Duodenal mucosa (tissue), 2 donors: ENCODE measurements at regions not wholly inside any gene's neighbourhood (a gene's known extent, or its start where the extent isn't known, plus 50 kb on each side); places are given as distances from the start of the nearest gene placed in this dataset.

Source experiments
- H3K27ac ChIP-seq: one replicate; pipeline ENCODE4 v1.7.0; 2013; ENCODE audit warnings: low read depth, low read length
- H3K27me3 ChIP-seq, 2 donors: one replicate each; pipeline ENCODE4 v1.7.0; 2013; ENCODE audit warnings: low read length in 2 of 2, control low read depth in 1 of 2; ENCODE audit not compliant: insufficient read depth in 2 of 2, control insufficient read depth in 1 of 2
- H3K36me3 ChIP-seq, 2 donors: one replicate each; pipeline ENCODE4 v1.7.0; 2013; ENCODE audit warnings: low read length in 2 of 2, control low read depth in 1 of 2; ENCODE audit not compliant: insufficient read depth in 2 of 2, control insufficient read depth in 1 of 2
- H3K4me1 ChIP-seq, 2 donors: one replicate each; pipeline ENCODE4 v1.7.0; 2013; ENCODE audit warnings: low read length in 2 of 2, control low read depth in 1 of 2; ENCODE audit not compliant: insufficient read depth in 2 of 2, control insufficient read depth in 1 of 2
- H3K4me3 ChIP-seq, 2 donors: one replicate each; pipeline ENCODE4 v1.7.0; 2013; ENCODE audit warnings: low read length in 2 of 2, low read depth in 1 of 2
- H3K9ac ChIP-seq, 2 donors: one replicate each; pipeline ENCODE4 v1.7.0; 2013; ENCODE audit warnings: low read length in 2 of 2, low read depth in 1 of 2
- H3K9me3 ChIP-seq, 2 donors: one replicate each; pipeline ENCODE4 v1.7.0; 2013; ENCODE audit warnings: low read length in 2 of 2, control low read depth in 1 of 2; ENCODE audit not compliant: control insufficient read depth in 1 of 2

- Histone ChIP-seq H3K27ac (no peak overlapping the region), H3K4me3 (no peak overlapping the region), H3K4me1 (peaks cover 6 to 11% of the 10 kb centered on the region in 2 donors), H3K27me3 (no peaks in the 10 kb centered on the region), H3K36me3 (no peaks in the 10 kb centered on the region), H3K9me3 (no peaks in the 10 kb centered on the region), H3K9ac (no peak overlapping the region)
Measured at GRCh38 chr2:226584518-226585055, 215.0 kb downstream of the IRS1 start.

GRCh38 chr2:226583715-226584114, 215.9 kb downstream of the IRS1 start:
- Histone ChIP-seq H3K27ac (no peak overlapping the region), H3K4me1 (peaks cover 6 to 11% of the 10 kb centered on the region in 2 donors), H3K36me3 (no peaks in the 10 kb centered on the region), H3K27me3 (no peaks in the 10 kb centered on the region), H3K4me3 (no peak overlapping the region), H3K9me3 (no peaks in the 10 kb centered on the region), H3K9ac (no peak overlapping the region)

- Histone ChIP-seq H3K4me1 (peaks cover 6 to 11% of the 10 kb centered on the region in 2 donors), H3K9ac (no peak overlapping the region), H3K27ac (no peak overlapping the region), H3K36me3 (no peaks in the 10 kb centered on the region), H3K27me3 (no peaks in the 10 kb centered on the region), H3K9me3 (no peaks in the 10 kb centered on the region), H3K4me3 (no peak overlapping the region)
Measured at GRCh38 chr2:226581661-226582060, 218.0 kb downstream of the IRS1 start.

GRCh38 chr2:226581004-226581403, 218.6 kb downstream of the IRS1 start:
- no peaks in the 10 kb centered on the region for H3K9me3 ChIP-seq
- H3K4me3 ChIP-seq, result no peak overlapping the region
- no peak overlapping the region for H3K27ac ChIP-seq
- no peak overlapping the region for H3K9ac ChIP-seq
- H3K27me3 ChIP-seq, result no peaks in the 10 kb centered on the region
- H3K4me1 ChIP-seq, result peaks cover 6 to 12% of the 10 kb centered on the region in 2 donors
- no peaks in the 10 kb centered on the region for H3K36me3 ChIP-seq

- H3K9ac ChIP-seq, result no peak overlapping the region
- H3K4me1 ChIP-seq, result peaks cover 6 to 15% of the 10 kb centered on the region in 2 donors
- no peaks in the 10 kb centered on the region for H3K9me3 ChIP-seq
- no peaks in the 10 kb centered on the region for H3K27me3 ChIP-seq
- no peaks in the 10 kb centered on the region for H3K36me3 ChIP-seq
- H3K27ac ChIP-seq, result no peak overlapping the region
- no peak overlapping the region for H3K4me3 ChIP-seq
Measured at GRCh38 chr2:226580403-226580802, 219.2 kb downstream of the IRS1 start.

- no peak overlapping the region for H3K9ac ChIP-seq
- no peak overlapping the region for H3K27ac ChIP-seq
- H3K9me3 ChIP-seq, result no peaks in the 10 kb centered on the region
- H3K27me3 ChIP-seq, result no peaks in the 10 kb centered on the region
- no peak overlapping the region for H3K4me3 ChIP-seq
- H3K4me1 ChIP-seq, result peaks cover 6 to 15% of the 10 kb centered on the region in 2 donors
- H3K36me3 ChIP-seq, result no peaks in the 10 kb centered on the region
Measured at GRCh38 chr2:226579519-226579918, 220.1 kb downstream of the IRS1 start.

- no peaks in the 10 kb centered on the region for H3K36me3 ChIP-seq
- no peaks in the 10 kb centered on the region for H3K27me3 ChIP-seq
- no peak overlapping the region for H3K4me3 ChIP-seq
- H3K27ac ChIP-seq, result no peak overlapping the region
- no peak overlapping the region for H3K9ac ChIP-seq
- no peaks in the 10 kb centered on the region for H3K9me3 ChIP-seq
- H3K4me1 ChIP-seq, result peaks cover 6 to 15% of the 10 kb centered on the region in 2 donors
Measured at GRCh38 chr2:226578879-226579278, 220.7 kb downstream of the IRS1 start.

GRCh38 chr2:226578373-226578772, 221.2 kb downstream of the IRS1 start:
- no peak overlapping the region for H3K9ac ChIP-seq
- no peaks in the 10 kb centered on the region for H3K9me3 ChIP-seq
- peaks cover 6 to 15% of the 10 kb centered on the region in 2 donors for H3K4me1 ChIP-seq
- H3K27me3 ChIP-seq, result no peaks in the 10 kb centered on the region
- no peaks in the 10 kb centered on the region for H3K36me3 ChIP-seq
- H3K4me3 ChIP-seq, result no peak overlapping the region
- no peak overlapping the region for H3K27ac ChIP-seq

- Histone ChIP-seq H3K9me3 (no peaks in the 10 kb centered on the region), H3K4me1 (peaks cover under 1 to 9% of the 10 kb centered on the region in 2 donors), H3K27ac (no peak overlapping the region), H3K27me3 (no peaks in the 10 kb centered on the region), H3K9ac (no peak overlapping the region), H3K36me3 (no peaks in the 10 kb centered on the region), H3K4me3 (no peak overlapping the region)
Measured at GRCh38 chr2:226575928-226576327, 223.7 kb downstream of the IRS1 start.

- no peak overlapping the region for H3K4me3 ChIP-seq
Measured at GRCh38 chr2:226573158-226573557, 226.5 kb downstream of the IRS1 start.

GRCh38 chr2:226564667-226565066, 235.0 kb downstream of the IRS1 start:
- no peaks in the 10 kb centered on the region for H3K9me3 ChIP-seq
- H3K36me3 ChIP-seq, result no peaks in the 10 kb centered on the region
- peaks cover 0 to 2% of the 10 kb centered on the region in 2 donors for H3K4me1 ChIP-seq
- H3K27ac ChIP-seq, result no peak overlapping the region
- no peak overlapping the region for H3K9ac ChIP-seq
- H3K27me3 ChIP-seq, result no peaks in the 10 kb centered on the region
- no peak overlapping the region for H3K4me3 ChIP-seq

More at GRCh38 chr2:226573158-226573557, 226.5 kb downstream of the IRS1 start:
- no peak overlapping the region for H3K27ac ChIP-seq
- no peaks in the 10 kb centered on the region for H3K27me3 ChIP-seq
- H3K36me3 ChIP-seq, result no peaks in the 10 kb centered on the region
- no peaks in the 10 kb centered on the region for H3K9me3 ChIP-seq
- H3K4me1 ChIP-seq, result peaks cover 0 to 16% of the 10 kb centered on the region in 2 donors
- no peak overlapping the region for H3K9ac ChIP-seq
